ENCODE measurements at regions not wholly inside any gene's neighbourhood (a gene's known extent, or its start where the extent isn't known, plus 50 kb on each side); places are given as distances from the start of the nearest gene placed in this dataset.

DNA sequence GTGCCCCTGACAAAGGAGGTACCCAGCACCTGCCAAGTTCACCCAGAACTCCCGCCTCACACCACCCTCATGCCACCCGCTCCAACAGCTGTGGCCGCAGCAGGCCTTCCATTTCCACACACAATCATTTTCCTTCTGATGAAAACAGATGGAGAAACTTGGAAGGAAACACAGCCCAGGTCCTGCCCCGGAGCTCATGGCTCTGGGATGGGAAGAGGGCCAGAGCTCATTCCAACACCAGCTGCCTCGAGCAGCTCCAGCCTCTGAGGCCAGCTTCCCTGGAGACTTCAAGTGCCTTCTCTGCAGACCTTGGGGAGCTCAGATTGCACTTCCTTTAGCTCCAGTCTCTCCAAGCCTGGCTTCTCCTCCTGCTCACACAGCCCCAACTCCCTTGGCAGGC, 55.1 kb upstream of the CMKLR1 start:
- TF ChIP-seq EZH2 (IDR thresholded peaks at IDR 0.05; ENCODE audit: low read length, missing control alignments) (no peak), CTCF (conservative IDR thresholded peaks at IDR 0.05 in 1 of 2, IDR thresholded peaks at IDR 0.05 in 1 of 2; ENCODE audit: low read depth in 1 of 2, low read length in 2 of 2) (no peak)
